ENCODE measurements at regions not wholly inside any gene's neighbourhood (a gene's known extent, or its start where the extent isn't known, plus 50 kb on each side); places are given as distances from the start of the nearest gene placed in this dataset.
"Not testable (repeated sequence)": the region's sequence is repeated elsewhere in the genome, so short reads cannot be mapped to it uniquely, and the experiment has no call there.

GRCh38 chr20:25856256-25856884 lies 159.7 kb upstream of the ZNF337 start:
- Mint-ChIP-seq H3K36me3 (ENCODE audit: insufficient read depth, unreplicated experiment) (peaks cover 29% of the 10 kb centered on the region), H3K4me3 (ENCODE audit: unreplicated experiment) (no peak overlapping the region), H3K4me1 (ENCODE audit: low read depth, unreplicated experiment) (peaks cover 6% of the 10 kb centered on the region), H3K27ac (ENCODE audit: unreplicated experiment) (no peak overlapping the region), H3K27me3 (ENCODE audit: insufficient read depth, unreplicated experiment) (no peaks in the 10 kb centered on the region), H3K9me3 (ENCODE audit: unreplicated experiment) (peaks cover 17% of the 10 kb centered on the region)
- BruUV-seq (replicated peaks) = no TSS peak
- no peak for DNase-seq
- intact Hi-C loops (cut with micrococcal nuclease; ENCODE audit: unreplicated experiment) = no loop called here
- Histone ChIP-seq H3K9me3 (peaks cover 4% of the 10 kb centered on the region; the same call in 1 of the 2 replicates), H3K4me3 (ENCODE audit: low read depth, low read length) (no peak overlapping the region), H3K4me1 (no peaks in the 10 kb centered on the region), H3K36me3 (ENCODE audit: control insufficient read depth, insufficient read depth, low read length) (no peaks in the 10 kb centered on the region), H3K27me3 (replicated peaks; ENCODE audit: control insufficient read depth, insufficient read depth, low read length) (no peaks in the 10 kb centered on the region)
- no peak for TF ChIP-seq CTCF (IDR thresholded peaks at IDR 0.05; ENCODE audit: insufficient read depth in 1 of 2, low read depth in 1 of 2, low read length in 1 of 2, severe bottlenecking in 1 of 2, unreplicated experiment in 1 of 2)
- CTCF ChIA-PET = no interaction called here
- POLR2A ChIA-PET = no interaction called here

GRCh38 chr20:25855451-25856156 lies 159.0 kb upstream of the ZNF337 start:
- H3K27ac Mint-ChIP-seq (ENCODE audit: unreplicated experiment); BruUV-seq (replicated peaks); H3K4me1 ChIP-seq; H3K27me3 ChIP-seq (replicated peaks; ENCODE audit: control insufficient read depth, insufficient read depth, low read length); intact Hi-C loops (cut with micrococcal nuclease; ENCODE audit: unreplicated experiment); POLR2A ChIA-PET; H3K36me3 ChIP-seq (ENCODE audit: control insufficient read depth, insufficient read depth, low read length); H3K27me3 Mint-ChIP-seq (ENCODE audit: insufficient read depth, unreplicated experiment); H3K9me3 ChIP-seq; H3K4me3 Mint-ChIP-seq (ENCODE audit: unreplicated experiment); H3K4me1 Mint-ChIP-seq (ENCODE audit: low read depth, unreplicated experiment); CTCF ChIA-PET; DNase-seq; H3K4me3 ChIP-seq (ENCODE audit: low read depth, low read length): not testable (repeated sequence)
- Mint-ChIP-seq H3K36me3 (ENCODE audit: insufficient read depth, unreplicated experiment) (peaks cover 22% of the 10 kb centered on the region), H3K9me3 (ENCODE audit: unreplicated experiment) (peaks cover 17% of the 10 kb centered on the region)

GRCh38 chr20:25854666-25855065 lies 158.0 kb upstream of the ZNF337 start:
- POLR2A ChIA-PET; BruUV-seq (replicated peaks); intact Hi-C loops (cut with micrococcal nuclease; ENCODE audit: unreplicated experiment); H3K36me3 ChIP-seq (ENCODE audit: control insufficient read depth, insufficient read depth, low read length); H3K27me3 Mint-ChIP-seq (ENCODE audit: insufficient read depth, unreplicated experiment); H3K27me3 ChIP-seq (replicated peaks; ENCODE audit: control insufficient read depth, insufficient read depth, low read length); H3K4me1 ChIP-seq; H3K9me3 ChIP-seq; DNase-seq; CTCF ChIA-PET; H3K4me1 Mint-ChIP-seq (ENCODE audit: low read depth, unreplicated experiment): not testable (repeated sequence)
- peaks cover 19% of the 10 kb centered on the region for H3K36me3 Mint-ChIP-seq (ENCODE audit: insufficient read depth, unreplicated experiment)
- peaks cover 17% of the 10 kb centered on the region for H3K9me3 Mint-ChIP-seq (ENCODE audit: unreplicated experiment)
- peak overlapping the region; percentile 77 for H3K4me3 Mint-ChIP-seq (ENCODE audit: unreplicated experiment)
- H3K27ac Mint-ChIP-seq (ENCODE audit: unreplicated experiment) = peak overlapping the region; percentile 62
- peak overlapping the region; percentile 75 for H3K4me3 ChIP-seq (ENCODE audit: low read depth, low read length)

GRCh38 chr20:25853718-25854388 lies 157.2 kb upstream of the ZNF337 start:
- H3K27me3 Mint-ChIP-seq (ENCODE audit: insufficient read depth, unreplicated experiment); POLR2A ChIA-PET; H3K4me1 ChIP-seq; BruUV-seq (replicated peaks); H3K27me3 ChIP-seq (replicated peaks; ENCODE audit: control insufficient read depth, insufficient read depth, low read length); H3K36me3 ChIP-seq (ENCODE audit: control insufficient read depth, insufficient read depth, low read length); H3K4me1 Mint-ChIP-seq (ENCODE audit: low read depth, unreplicated experiment); intact Hi-C loops (cut with micrococcal nuclease; ENCODE audit: unreplicated experiment); H3K9me3 ChIP-seq: not testable (repeated sequence)
- H3K36me3 Mint-ChIP-seq (ENCODE audit: insufficient read depth, unreplicated experiment) = peaks cover 19% of the 10 kb centered on the region
- DNase-seq = peak; percentile 90
- peak overlapping the region; percentile 62 for H3K27ac Mint-ChIP-seq (ENCODE audit: unreplicated experiment)
- peaks cover 17% of the 10 kb centered on the region for H3K9me3 Mint-ChIP-seq (ENCODE audit: unreplicated experiment)
- H3K4me3 Mint-ChIP-seq (ENCODE audit: unreplicated experiment) = peak overlapping the region; percentile 77
- peak overlapping the region; percentile 75 for H3K4me3 ChIP-seq (ENCODE audit: low read depth, low read length)
- CTCF ChIA-PET = interaction anchor here (0.7 kb wide), 1 partner anchor 10 kb away, joined by 3 read pairs; no protein-coding TSS in a partner anchor

GRCh38 chr20:25852968-25853717 lies 156.5 kb upstream of the ZNF337 start:
- H3K4me3 Mint-ChIP-seq (ENCODE audit: unreplicated experiment) = peak overlapping the region; percentile 77
- H3K4me3 ChIP-seq (ENCODE audit: low read depth, low read length) = peak overlapping the region; percentile 75
- H3K27me3 ChIP-seq (replicated peaks; ENCODE audit: control insufficient read depth, insufficient read depth, low read length); POLR2A ChIA-PET; H3K27me3 Mint-ChIP-seq (ENCODE audit: insufficient read depth, unreplicated experiment); H3K4me1 ChIP-seq; H3K9me3 ChIP-seq; BruUV-seq (replicated peaks); intact Hi-C loops (cut with micrococcal nuclease; ENCODE audit: unreplicated experiment); DNase-seq; H3K4me1 Mint-ChIP-seq (ENCODE audit: low read depth, unreplicated experiment); H3K36me3 ChIP-seq (ENCODE audit: control insufficient read depth, insufficient read depth, low read length): not testable (repeated sequence)
- CTCF ChIA-PET = interaction anchor here (0.7 kb wide), 1 partner anchor 10 kb away, joined by 3 read pairs; no protein-coding TSS in a partner anchor
- H3K36me3 Mint-ChIP-seq (ENCODE audit: insufficient read depth, unreplicated experiment) = peaks cover 19% of the 10 kb centered on the region
- peak overlapping the region; percentile 62 for H3K27ac Mint-ChIP-seq (ENCODE audit: unreplicated experiment)
- H3K9me3 Mint-ChIP-seq (ENCODE audit: unreplicated experiment) = peaks cover 17% of the 10 kb centered on the region

GRCh38 chr20:25850133-25850532 lies 153.5 kb upstream of the ZNF337 start:
- DNase-seq; H3K27ac Mint-ChIP-seq (ENCODE audit: unreplicated experiment): not testable (repeated sequence)

More at GRCh38 chr20:25850133-25850532, 153.5 kb upstream of the ZNF337 start:
- H3K4me1 ChIP-seq; H3K36me3 ChIP-seq (ENCODE audit: control insufficient read depth, insufficient read depth, low read length); H3K27me3 ChIP-seq (replicated peaks; ENCODE audit: control insufficient read depth, insufficient read depth, low read length); H3K4me1 Mint-ChIP-seq (ENCODE audit: low read depth, unreplicated experiment); H3K4me3 Mint-ChIP-seq (ENCODE audit: unreplicated experiment); H3K9me3 ChIP-seq; BruUV-seq (replicated peaks); H3K9me3 Mint-ChIP-seq (ENCODE audit: unreplicated experiment); H3K4me3 ChIP-seq (ENCODE audit: low read depth, low read length); H3K27me3 Mint-ChIP-seq (ENCODE audit: insufficient read depth, unreplicated experiment); CTCF ChIA-PET; intact Hi-C loops (cut with micrococcal nuclease; ENCODE audit: unreplicated experiment); POLR2A ChIA-PET: not testable (repeated sequence)
- peaks cover 13% of the 10 kb centered on the region for H3K36me3 Mint-ChIP-seq (ENCODE audit: insufficient read depth, unreplicated experiment)
